ENCODE measurements at regions not wholly inside any gene's neighbourhood (a gene's known extent, or its start where the extent isn't known, plus 50 kb on each side); places are given as distances from the start of the nearest gene placed in this dataset.

- TF ChIP-seq, protein P1, sequence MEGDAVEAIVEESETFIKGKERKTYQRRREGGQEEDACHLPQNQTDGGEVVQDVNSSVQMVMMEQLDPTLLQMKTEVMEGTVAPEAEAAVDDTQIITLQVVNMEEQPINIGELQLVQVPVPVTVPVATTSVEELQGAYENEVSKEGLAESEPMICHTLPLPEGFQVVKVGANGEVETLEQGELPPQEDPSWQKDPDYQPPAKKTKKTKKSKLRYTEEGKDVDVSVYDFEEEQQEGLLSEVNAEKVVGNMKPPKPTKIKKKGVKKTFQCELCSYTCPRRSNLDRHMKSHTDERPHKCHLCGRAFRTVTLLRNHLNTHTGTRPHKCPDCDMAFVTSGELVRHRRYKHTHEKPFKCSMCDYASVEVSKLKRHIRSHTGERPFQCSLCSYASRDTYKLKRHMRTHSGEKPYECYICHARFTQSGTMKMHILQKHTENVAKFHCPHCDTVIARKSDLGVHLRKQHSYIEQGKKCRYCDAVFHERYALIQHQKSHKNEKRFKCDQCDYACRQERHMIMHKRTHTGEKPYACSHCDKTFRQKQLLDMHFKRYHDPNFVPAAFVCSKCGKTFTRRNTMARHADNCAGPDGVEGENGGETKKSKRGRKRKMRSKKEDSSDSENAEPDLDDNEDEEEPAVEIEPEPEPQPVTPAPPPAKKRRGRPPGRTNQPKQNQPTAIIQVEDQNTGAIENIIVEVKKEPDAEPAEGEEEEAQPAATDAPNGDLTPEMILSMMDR (IDR thresholded peaks at IDR 0.05; ENCODE audit: borderline replicate concordance, insufficient read depth, low read depth, low read length), result no peak
- no peak overlapping the region for H3K4me3 ChIP-seq (ENCODE audit: low read depth, low read length)
Observed at GRCh38 chr6:123747515-123747914, 56.1 kb upstream of the NKAIN2 start.

DNA sequence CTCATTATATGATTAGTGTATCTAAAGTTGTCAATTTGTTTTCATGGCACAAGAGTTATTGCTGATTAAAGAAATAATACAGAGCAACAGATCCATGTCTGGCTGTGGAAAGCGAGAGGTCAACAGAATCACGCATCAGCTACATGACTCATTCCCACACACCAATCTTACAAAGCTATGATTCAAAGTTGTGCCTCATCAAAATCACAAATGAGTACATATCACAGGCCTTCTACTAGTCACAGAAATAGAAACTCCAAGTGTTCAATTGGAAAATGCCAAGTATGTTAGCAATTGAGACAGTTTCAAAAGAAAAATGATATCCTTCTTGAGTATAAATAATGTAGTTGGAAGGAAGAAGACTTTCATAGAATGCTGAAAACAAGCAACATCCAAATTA lies 57.8 kb upstream of the NKAIN2 start:
- TF ChIP-seq, protein P1 (IDR thresholded peaks at IDR 0.05; ENCODE audit: borderline replicate concordance, insufficient read depth, low read depth, low read length), result no peak
- H3K4me3 ChIP-seq (ENCODE audit: low read depth, low read length), result no peak overlapping the region

- TF ChIP-seq, protein P1 (IDR thresholded peaks at IDR 0.05; ENCODE audit: borderline replicate concordance, insufficient read depth, low read depth, low read length), result no peak
- no peak overlapping the region for H3K4me3 ChIP-seq (ENCODE audit: low read depth, low read length)
Observed at GRCh38 chr6:123744840-123745239, 58.8 kb upstream of the NKAIN2 start.

DNA sequence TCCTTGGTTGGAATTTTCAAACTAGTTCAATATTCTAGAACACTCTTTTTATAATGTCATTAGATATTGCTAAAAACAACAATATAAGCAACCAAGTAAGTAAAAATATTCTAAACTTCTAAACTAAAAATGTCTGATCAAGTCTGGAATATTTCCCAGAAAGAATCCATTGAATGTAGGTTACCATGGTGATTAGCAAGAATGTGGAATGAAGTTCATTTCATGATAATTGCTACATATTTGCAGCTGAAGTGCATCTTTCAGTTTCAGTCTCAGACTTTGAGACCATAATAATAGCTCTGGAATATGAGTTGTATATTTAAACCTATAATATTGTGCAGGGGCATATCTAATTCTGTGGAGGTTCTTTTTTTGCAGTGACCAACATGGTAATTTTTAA lies 61.0 kb upstream of the NKAIN2 start:
- H3K4me3 ChIP-seq (ENCODE audit: low read depth, low read length), result no peak overlapping the region
- TF ChIP-seq, protein P1 (IDR thresholded peaks at IDR 0.05; ENCODE audit: borderline replicate concordance, insufficient read depth, low read depth, low read length), result no peak

DNA sequence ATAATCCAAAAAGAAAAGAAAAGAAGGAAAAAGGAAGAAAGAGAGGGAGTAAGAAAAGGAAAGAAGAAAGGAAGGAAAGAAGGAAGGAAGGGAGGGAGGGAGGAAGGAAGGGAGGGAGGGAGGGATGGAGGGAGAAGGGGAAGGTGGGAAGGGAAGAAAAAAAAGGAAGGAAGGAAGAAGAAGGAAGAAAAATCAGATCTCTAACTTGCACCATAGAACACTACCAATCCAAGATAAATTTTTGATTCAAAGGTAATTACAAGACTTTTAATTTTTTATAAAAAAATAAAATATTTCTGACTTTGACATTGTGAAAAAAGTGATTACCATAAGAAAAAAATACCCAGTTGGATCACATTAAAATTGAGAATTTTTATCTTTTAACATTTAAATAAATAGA lies 70.5 kb upstream of the NKAIN2 start:
- no peak overlapping the region for H3K4me3 ChIP-seq (ENCODE audit: low read depth, low read length)
- TF ChIP-seq, protein P1 (IDR thresholded peaks at IDR 0.05; ENCODE audit: borderline replicate concordance, insufficient read depth, low read depth, low read length), result no peak

DNA sequence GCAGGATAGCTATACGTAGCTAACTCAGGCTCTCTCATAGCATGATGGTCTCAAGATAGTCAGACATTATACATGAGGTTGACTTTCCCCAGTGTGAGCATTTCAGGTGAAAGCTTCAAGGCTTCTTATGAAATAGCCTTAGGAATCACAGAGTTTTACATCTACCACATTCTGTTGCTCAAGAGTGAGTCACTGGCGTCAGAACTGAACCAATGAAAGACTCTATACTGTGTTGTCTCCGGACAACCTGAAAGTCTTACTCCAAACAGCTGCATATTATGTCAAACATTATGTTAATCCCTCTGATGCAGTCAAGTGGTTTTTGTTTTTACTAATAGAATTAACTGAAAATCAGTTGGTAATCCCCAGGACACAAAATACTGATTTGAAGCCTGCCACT lies 79.8 kb upstream of the TRDN start:
- TF ChIP-seq, protein P1 (IDR thresholded peaks at IDR 0.05; ENCODE audit: borderline replicate concordance, insufficient read depth, low read depth, low read length), result no peak
- H3K4me3 ChIP-seq (ENCODE audit: low read depth, low read length), result no peak overlapping the region

GRCh38 chr6:123715006-123715863 lies 78.5 kb upstream of the TRDN start:
- no peak overlapping the region for H3K4me3 ChIP-seq (ENCODE audit: low read depth, low read length)
- TF ChIP-seq, protein P1 (IDR thresholded peaks at IDR 0.05; ENCODE audit: borderline replicate concordance, insufficient read depth, low read depth, low read length), result peak; percentile 32; the same call in 1 of the 2 replicates

All from GM12875 (cell line).